H1 (cell line): ENCODE measurements at regions not wholly inside any gene's neighbourhood (a gene's known extent, or its start where the extent isn't known, plus 50 kb on each side); places are given as distances from the start of the nearest gene placed in this dataset.
A peak's percentile ranks its signal among the peaks of the same experiment; 100 is the strongest.
"Not testable (repeated sequence)": the region's sequence is repeated elsewhere in the genome, so short reads cannot be mapped to it uniquely, and the experiment has no call there.

Experiments
- CTCF ChIA-PET: fragments of 300-600 bp; sonication (Branson Sonifier 250); formaldehyde crosslinking; loops from one replicate; lab custom pipeline; 2021; ENCODE audit not compliant: partially characterized antibody; lab: Charles Lee
- POLR2A ChIA-PET: fragments of 300-600 bp; sonication (Branson Sonifier 250); formaldehyde crosslinking; loops from one replicate; lab custom pipeline; 2021; ENCODE audit warnings: inconsistent platforms; ENCODE audit not compliant: partially characterized antibody; lab: Charles Lee
- DNase-seq, 2 experiments: peaks; one replicate each; pipeline versions ENCODE4 v3.0.0 to v3.0.0-alpha.2; 2010 to 2022; ENCODE audit warnings: low spot score in 2 of 2, low read depth in 1 of 2, mixed read lengths in 1 of 2
- FAIRE-seq: peaks from 2 replicates; lab custom pipeline; 2011; peaks lifted over from hg19 to GRCh38; lab: Jason Lieb, UNC
- H2AFZ ChIP-seq: 2 replicates; pipeline ENCODE4 v1.8.1; 2012; ENCODE audit warnings: low read length, inconsistent platforms
- H2AK5ac ChIP-seq: 2 replicates; pipeline ENCODE4 v1.6.1; 2013; ENCODE audit warnings: low read depth, low read length
- H2BK120ac ChIP-seq: replicated peaks from 2 replicates; pipeline ENCODE3; 2013; ENCODE audit warnings: low read depth, low read length, inconsistent platforms
- H2BK12ac ChIP-seq: 2 replicates; pipeline ENCODE4 v1.6.1; 2013; ENCODE audit warnings: low read depth, low read length
- H2BK15ac ChIP-seq: 2 replicates; pipeline ENCODE4 v1.6.1; 2013; ENCODE audit warnings: low read length
- H2BK20ac ChIP-seq: 2 replicates; pipeline ENCODE4 v1.6.1; 2013; ENCODE audit warnings: low read length
- H2BK5ac ChIP-seq: 2 replicates; pipeline ENCODE4 v1.6.1; 2013; ENCODE audit warnings: low read depth, low read length
- H3K14ac ChIP-seq: 2 replicates; pipeline ENCODE4 v1.6.1; 2013; ENCODE audit warnings: inconsistent platforms; ENCODE audit not compliant: insufficient read length
- H3K18ac ChIP-seq: 2 replicates; pipeline ENCODE4 v1.6.1; 2013; ENCODE audit warnings: low read length; ENCODE audit errors: extremely low read depth
- H3K23ac ChIP-seq: 2 replicates; pipeline ENCODE4 v1.6.1; 2013; ENCODE audit warnings: inconsistent platforms; ENCODE audit not compliant: insufficient read length
- H3K23me2 ChIP-seq: 2 replicates; pipeline ENCODE4 v1.6.1; 2013; ENCODE audit warnings: low read depth, low read length
- H3K27ac ChIP-seq: 2 replicates; pipeline ENCODE4 v1.6.1; 2011; ENCODE audit warnings: low read depth, low read length, inconsistent platforms
- H3K27me3 ChIP-seq, 4 experiments: replicated peaks in 1 of 4; 1 replicate in 1 of 4; 2 replicates in 3 of 4; pipeline versions ENCODE4 v1.6.1 to v1.8.1; 2011 to 2013; ENCODE audit warnings: low read length in 3 of 4, mild to moderate bottlenecking in 3 of 4, inconsistent platforms in 2 of 4, mixed read lengths in 2 of 4, moderate library complexity in 1 of 4; ENCODE audit not compliant: control insufficient read depth in 3 of 4, insufficient read depth in 3 of 4; ENCODE audit errors: extremely low read depth in 1 of 4
- H3K36me3 ChIP-seq, 4 experiments: 2 replicates each; pipeline versions ENCODE4 v1.6.1 to v1.8.1; 2011 to 2013; ENCODE audit warnings: mild to moderate bottlenecking in 4 of 4, low read length in 3 of 4, moderate library complexity in 2 of 4, control low read depth in 1 of 4, inconsistent platforms in 1 of 4; ENCODE audit not compliant: insufficient read depth in 4 of 4, control insufficient read depth in 2 of 4
- H3K4ac ChIP-seq: replicated peaks from 2 replicates; pipeline ENCODE3; 2013; ENCODE audit warnings: low read length, low read depth, mixed read lengths, inconsistent platforms; ENCODE audit not compliant: insufficient read length
- H3K4me1 ChIP-seq, 4 experiments: replicated peaks in 1 of 4; 1 replicate in 1 of 4; 2 replicates in 3 of 4; pipeline versions ENCODE4 v1.6.1 to v1.8.1; 2011 to 2013; ENCODE audit warnings: low read length in 3 of 4, inconsistent platforms in 2 of 4, mixed read lengths in 1 of 4; ENCODE audit not compliant: insufficient read depth in 4 of 4, control insufficient read depth in 3 of 4
- H3K4me2 ChIP-seq, 2 experiments: 2 replicates each; pipeline versions ENCODE4 v1.6.1 to v1.8.1; 2011 to 2013; ENCODE audit warnings: low read depth in 2 of 2, low read length in 2 of 2, control low read depth in 1 of 2, inconsistent platforms in 1 of 2, mild to moderate bottlenecking in 1 of 2; ENCODE audit not compliant: insufficient read depth in 1 of 2
- H3K4me3 ChIP-seq, 4 experiments: fragments of 200-600, 300-600 bp in 1 of 4; sonication (generic), shearing (Covaris generic), sonication (Bioruptor Twin) in 1 of 4; 2 replicates each; pipeline versions ENCODE4 v1.5.1 to v1.8.1; 2011 to 2016; ENCODE audit warnings: low read length in 4 of 4, low read depth in 3 of 4, control low read depth in 2 of 4, inconsistent platforms in 2 of 4, mild to moderate bottlenecking in 2 of 4, mixed read lengths in 1 of 4, moderate library complexity in 1 of 4; ENCODE audit not compliant: insufficient read depth in 2 of 4; ENCODE audit errors: extremely low read depth in 1 of 4
- H3K56ac ChIP-seq: replicated peaks from 2 replicates; pipeline ENCODE3; 2013; ENCODE audit warnings: low read depth, mild to moderate bottlenecking, mixed read lengths, low read length, inconsistent platforms; ENCODE audit not compliant: insufficient read length
- H3K79me1 ChIP-seq: 2 replicates; pipeline ENCODE4 v1.6.1; 2013; ENCODE audit warnings: low read depth, low read length, control low read depth
- H3K79me2 ChIP-seq, 2 experiments: 2 replicates each; pipeline versions ENCODE4 v1.6.1 to v1.8.1; 2012 to 2013; ENCODE audit warnings: low read length in 2 of 2, mild to moderate bottlenecking in 2 of 2, inconsistent platforms in 1 of 2; ENCODE audit not compliant: insufficient read depth in 2 of 2, control insufficient read depth in 1 of 2
- H3K9ac ChIP-seq, 4 experiments: replicated peaks in 1 of 4; 1 replicate in 1 of 4; 2 replicates in 3 of 4; pipeline versions ENCODE4 v1.6.1 to v1.8.1; 2011 to 2013; ENCODE audit warnings: low read depth in 3 of 4, low read length in 3 of 4, control low read depth in 2 of 4, mild to moderate bottlenecking in 2 of 4, moderate library complexity in 2 of 4, inconsistent platforms in 1 of 4; ENCODE audit errors: extremely low read depth in 1 of 4
- H3K9me3 ChIP-seq, 2 experiments: 2 replicates each; pipeline versions ENCODE4 v1.6.1 to v1.8.1; 2012 to 2013; ENCODE audit warnings: mild to moderate bottlenecking in 2 of 2, moderate library complexity in 2 of 2, control low read depth in 1 of 2, inconsistent platforms in 1 of 2, low read depth in 1 of 2, low read length in 1 of 2, mixed read lengths in 1 of 2; ENCODE audit not compliant: insufficient read depth in 2 of 2
- H4K20me1 ChIP-seq, 2 experiments: replicated peaks in 1 of 2; 2 replicates each; pipeline versions ENCODE3 to v1.8.1; 2011 to 2013; ENCODE audit warnings: inconsistent platforms in 2 of 2, low read length in 2 of 2, mild to moderate bottlenecking in 1 of 2; ENCODE audit not compliant: insufficient read depth in 2 of 2, control insufficient read depth in 1 of 2
- H4K5ac ChIP-seq: 2 replicates; pipeline ENCODE4 v1.6.1; 2013; ENCODE audit warnings: low read length, low read depth, mixed read lengths, inconsistent platforms; ENCODE audit not compliant: insufficient read length
- H4K8ac ChIP-seq: 2 replicates; pipeline ENCODE4 v1.8.0; 2013; ENCODE audit warnings: mild to moderate bottlenecking, moderate library complexity, low read length, inconsistent platforms; ENCODE audit not compliant: insufficient read depth; ENCODE audit errors: extremely low read depth
- H4K91ac ChIP-seq: replicated peaks from 2 replicates; pipeline ENCODE3; 2013; ENCODE audit warnings: low read length, mixed read lengths, inconsistent platforms; ENCODE audit not compliant: insufficient read length
- NANOG ChIP-seq: IDR thresholded peaks from 2 replicates; pipeline ENCODE4 v1.6.1; 2011; ENCODE audit warnings: low read length, low read depth, mild to moderate bottlenecking, inconsistent platforms; ENCODE audit not compliant: insufficient read depth, poor library complexity, severe bottlenecking
- POLR2A ChIP-seq, 2 experiments: IDR thresholded peaks; 1 replicate in 1 of 2; 2 replicates in 1 of 2; pipeline ENCODE4 v1.6.1; 2011; ENCODE audit warnings: low read depth in 2 of 2, low read length in 2 of 2, mild to moderate bottlenecking in 2 of 2; ENCODE audit errors: control extremely low read depth in 1 of 2
- TEAD4 ChIP-seq: IDR thresholded peaks from 2 replicates; pipeline ENCODE4 v1.6.1; 2012; ENCODE audit warnings: low read depth, low read length, inconsistent platforms, mixed read lengths
- WGBS, 2 experiments: shearing (Covaris generic) in 1 of 2; methylation state at CpG; one replicate each; pipeline versions ENCODE4 v1.1.6 to v1.1.7; 2013 to 2015; ENCODE audit warnings: low lambda C conversion rate in 2 of 2, mixed read lengths in 2 of 2, inconsistent platforms in 1 of 2, low coverage in 1 of 2, missing lambda C conversion rate in 1 of 2; ENCODE audit not compliant: insufficient replicate concordance in 2 of 2, insufficient coverage in 1 of 2, insufficient read length in 1 of 2; ENCODE audit errors: extremely low coverage in 1 of 2, missing lambda C conversion rate in 1 of 2; 5-methylcytosine and 5-hydroxymethylcytosine counted together

DNA sequence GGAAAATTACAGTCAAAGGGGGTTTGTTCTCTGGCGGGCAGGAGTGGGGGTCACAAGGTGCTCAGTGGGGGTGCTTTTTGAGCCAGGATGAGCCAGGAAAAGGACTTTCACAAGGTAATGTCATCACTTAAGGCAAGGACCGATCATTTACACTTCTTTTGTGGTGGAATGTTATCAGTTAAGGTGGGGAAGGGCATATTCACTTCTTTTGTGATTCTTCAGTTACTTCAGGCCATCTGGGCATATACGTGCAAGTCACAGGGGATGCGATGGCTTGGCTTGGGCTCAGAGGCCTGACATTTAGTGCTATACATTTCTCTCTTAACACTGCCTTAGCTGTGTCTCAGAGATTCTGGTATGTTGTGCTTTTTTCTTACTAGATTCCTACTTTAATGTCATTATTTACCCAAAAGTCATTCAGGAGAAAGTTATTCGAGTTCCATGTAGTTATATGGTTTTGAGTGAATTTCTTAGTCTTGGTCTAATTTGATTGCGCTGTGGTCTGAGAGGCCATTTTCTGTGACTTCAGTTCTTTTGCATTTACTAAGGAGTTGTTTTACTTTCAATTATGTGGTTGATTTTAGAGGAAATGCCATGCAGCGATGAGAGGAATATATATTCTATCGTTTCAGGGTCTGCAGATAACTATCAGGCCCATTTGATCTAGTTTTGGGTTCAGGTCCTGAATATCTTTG is 416.2 kb upstream of the EPHA7 start:
- Histone ChIP-seq H3K18ac (peak overlapping the region; percentile 26), H2BK20ac (0 out of 2 replicates have a peak overlapping the region, but pooled peaks have one; percentile 34), H3K56ac (peak overlapping the region; percentile 69), H3K4me3 (peak overlapping the region in 3 of 4 experiments; percentile 12 to 76 (median 76); a peak in 4 of 8 replicates), H4K5ac (peak overlapping the region; percentile 98), H4K91ac (peak overlapping the region; percentile 95), H3K27ac (peak overlapping the region; percentile 51; the same call in 1 of the 2 replicates), H3K4me2 (peak overlapping the region; percentile 27 to 58), H2BK120ac (peak overlapping the region; percentile 100), H3K79me2 (peaks cover 0 to 34% of the 10 kb centered on the region in 2 experiments; a peak in 2 of 4 replicates)
- not testable (repeated sequence) for H2BK15ac ChIP-seq, H3K4me1 ChIP-seq, H3K27me3 ChIP-seq, H3K79me1 ChIP-seq, H3K9ac ChIP-seq, H2AFZ ChIP-seq, H2BK12ac ChIP-seq, H4K8ac ChIP-seq, H3K9me3 ChIP-seq, H3K23ac ChIP-seq, H4K20me1 ChIP-seq, H3K36me3 ChIP-seq, DNase-seq, H2AK5ac ChIP-seq, H3K23me2 ChIP-seq
- POLR2A ChIA-PET, result interaction anchor here (1.6 to 3.3 kb wide), 2 partner anchors 8 to 22 kb away, joined by 4 to 12 read pairs; no protein-coding TSS in a partner anchor
- WGBS, 2 experiments, result 11% methylated on average over 7 of the region's 8 CpGs; no CpG with 5 or more reads in 1 of the 2 experiments
- CTCF ChIA-PET, result interaction anchor here (1.5 kb wide), 1 partner anchor 419 kb away, joined by 4 read pairs; no protein-coding TSS in a partner anchor
- TF ChIP-seq TEAD4 (0 out of 2 replicates have a peak, but pooled peaks have one; percentile 6), POLR2A (IDR thresholded peaks at IDR 0.05; ENCODE audit: control extremely low read depth in 1 of 2, low read depth in 2 of 2, low read length in 2 of 2) (peak in 1 of 2 experiments; percentile 58; a peak in 2 of 3 replicates), NANOG (peak; percentile 5)
- TF ChIP-seq, all 59 proteins: peak for 3; not testable (repeated sequence) for 56
- Histone ChIP-seq H3K4ac (peak overlapping the region; percentile 78), H2BK5ac (peak overlapping the region; percentile 91; the same call in 1 of the 2 replicates)
- FAIRE-seq, H3K14ac ChIP-seq: not testable (repeated sequence)
